ENCODE measurements at regions not wholly inside any gene's neighbourhood (a gene's known extent, or its start where the extent isn't known, plus 50 kb on each side); places are given as distances from the start of the nearest gene placed in this dataset.
"Not testable (repeated sequence)": the region's sequence is repeated elsewhere in the genome, so short reads cannot be mapped to it uniquely, and the experiment has no call there.

DNA sequence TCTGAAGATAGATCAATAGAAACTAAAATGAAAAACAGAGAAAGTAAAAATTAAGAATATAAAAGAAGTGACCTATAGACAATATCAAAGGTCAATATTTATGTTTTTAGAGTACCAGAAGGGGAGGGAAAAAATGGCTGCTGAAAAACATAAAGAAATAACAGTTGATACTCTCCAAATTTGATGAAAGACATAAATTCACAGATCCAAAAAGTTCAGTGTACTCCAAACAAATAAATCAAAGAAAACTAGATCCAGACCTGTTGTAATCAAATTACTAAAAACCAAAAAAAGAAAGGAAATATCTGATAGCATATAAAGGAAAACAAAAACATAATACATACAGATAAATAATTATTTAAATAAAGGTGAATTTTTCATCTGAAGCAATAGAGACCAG, 1689.1 kb upstream of the TMEFF2 start:
- DNase-seq, result no peak

DNA sequence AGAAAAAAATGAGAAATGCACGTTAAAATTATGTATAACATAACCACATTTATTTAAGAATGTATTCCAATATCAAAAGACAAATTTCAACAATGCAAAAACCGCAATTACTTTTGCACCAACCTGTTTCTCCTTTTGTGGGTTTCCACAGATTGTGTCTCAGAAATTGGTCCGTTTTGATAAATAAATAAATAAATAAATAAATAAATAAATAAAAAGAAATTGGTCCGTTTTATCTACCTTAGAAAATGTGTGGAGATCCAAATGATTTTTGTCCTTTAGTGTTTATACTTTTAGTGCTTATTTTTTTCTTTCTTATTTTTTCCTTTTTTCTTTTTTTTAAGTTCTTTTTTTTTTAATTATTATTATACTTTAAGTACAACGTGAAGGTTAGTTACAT, 1682.2 kb upstream of the TMEFF2 start:
- no peak for DNase-seq

- DNase-seq, result peak; percentile 14
These were observed 1674.8 kb upstream of the TMEFF2 start for GRCh38 chr2:193869564-193869963.

DNA sequence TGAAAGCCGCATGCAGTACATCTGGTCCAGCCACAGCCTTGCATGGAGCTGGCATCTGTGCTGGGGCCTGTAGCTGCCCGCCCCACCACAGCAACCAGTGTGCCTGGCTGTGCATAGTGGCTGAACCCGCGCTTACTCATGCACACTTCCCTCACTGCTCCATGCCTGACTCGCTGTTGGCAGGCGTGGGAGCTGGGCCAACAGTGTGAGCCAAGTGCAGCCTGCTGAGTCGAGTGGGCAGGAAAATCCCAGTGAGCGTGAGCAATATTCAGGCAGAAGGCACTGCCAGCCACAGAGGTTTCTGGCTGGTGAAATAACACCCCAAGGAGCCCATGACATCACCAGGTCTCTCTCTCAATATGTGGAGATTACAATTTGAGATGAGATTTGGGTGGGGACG, 1674.1 kb upstream of the TMEFF2 start:
- peak; percentile 9 for DNase-seq

DNA sequence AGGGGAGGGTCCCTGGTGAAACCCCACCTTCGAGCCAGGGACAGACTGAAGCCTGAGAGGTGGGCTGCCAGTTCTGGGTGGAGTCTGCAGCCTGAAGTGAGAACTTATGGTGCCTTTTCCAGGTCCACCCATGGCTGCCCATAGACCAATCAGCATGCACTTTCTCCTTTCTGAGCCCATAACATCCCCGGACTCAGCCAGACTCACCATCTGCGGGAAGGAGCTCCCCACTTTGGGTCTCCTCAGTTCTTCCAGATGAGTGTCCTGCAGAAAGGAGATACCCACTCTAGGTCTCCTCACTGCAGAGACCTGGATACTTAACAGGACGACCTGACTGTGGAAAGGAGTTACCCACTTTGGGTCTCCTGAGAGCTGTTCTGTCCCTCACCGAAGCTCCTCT, 1673.4 kb upstream of the TMEFF2 start:
- DNase-seq, result no peak

GRCh38 chr2:193867454-193867853, 1672.7 kb upstream of the TMEFF2 start:
- peak; percentile 12 for DNase-seq

GRCh38 chr2:193861557-193861956, 1666.8 kb upstream of the TMEFF2 start:
- DNase-seq, result no peak

- no peak for DNase-seq
These were observed 1653.3 kb upstream of the TMEFF2 start for GRCh38 chr2:193847991-193848390.

DNA sequence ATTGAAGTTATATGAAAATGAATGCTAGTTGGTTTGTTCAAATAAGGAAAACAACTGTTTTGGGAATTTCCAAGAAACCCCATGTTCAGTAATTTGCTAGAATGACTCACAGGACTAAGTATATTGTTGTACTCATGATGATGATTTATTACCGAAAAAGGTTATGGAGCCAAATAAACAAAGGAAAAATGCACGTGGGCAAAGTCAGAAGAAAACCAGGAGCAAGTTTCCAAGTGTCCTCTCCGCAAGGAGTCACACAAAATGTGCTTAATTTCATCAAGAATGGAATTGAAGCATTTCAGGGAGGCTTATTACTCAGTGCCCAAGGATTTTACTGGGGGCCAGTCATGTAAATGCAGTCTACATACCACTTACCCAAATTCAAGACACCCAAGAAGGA, 1652.4 kb upstream of the TMEFF2 start:
- no peak for DNase-seq

DNA sequence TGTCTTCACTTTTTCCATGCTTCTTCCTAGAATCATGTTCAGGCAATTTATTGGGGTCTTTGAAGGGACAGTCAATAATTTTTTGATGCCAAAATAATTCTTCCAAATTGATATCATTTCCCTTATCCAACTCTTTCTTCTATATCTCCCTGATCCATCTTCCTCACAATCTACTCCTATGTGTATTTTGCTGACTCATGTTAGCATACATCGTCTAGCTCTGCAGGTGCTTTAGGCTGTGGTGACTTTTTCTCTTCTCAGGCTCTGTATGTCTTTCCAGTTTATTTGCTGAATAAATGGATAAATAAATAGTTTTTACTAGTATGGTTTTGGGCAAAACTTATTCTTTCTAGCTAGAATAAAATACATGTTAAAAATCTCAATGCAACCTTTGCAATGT, 1650.9 kb upstream of the TMEFF2 start:
- no peak for DNase-seq

GRCh38 chr2:193843675-193844074, 1648.9 kb upstream of the TMEFF2 start:
- no peak for DNase-seq

DNA sequence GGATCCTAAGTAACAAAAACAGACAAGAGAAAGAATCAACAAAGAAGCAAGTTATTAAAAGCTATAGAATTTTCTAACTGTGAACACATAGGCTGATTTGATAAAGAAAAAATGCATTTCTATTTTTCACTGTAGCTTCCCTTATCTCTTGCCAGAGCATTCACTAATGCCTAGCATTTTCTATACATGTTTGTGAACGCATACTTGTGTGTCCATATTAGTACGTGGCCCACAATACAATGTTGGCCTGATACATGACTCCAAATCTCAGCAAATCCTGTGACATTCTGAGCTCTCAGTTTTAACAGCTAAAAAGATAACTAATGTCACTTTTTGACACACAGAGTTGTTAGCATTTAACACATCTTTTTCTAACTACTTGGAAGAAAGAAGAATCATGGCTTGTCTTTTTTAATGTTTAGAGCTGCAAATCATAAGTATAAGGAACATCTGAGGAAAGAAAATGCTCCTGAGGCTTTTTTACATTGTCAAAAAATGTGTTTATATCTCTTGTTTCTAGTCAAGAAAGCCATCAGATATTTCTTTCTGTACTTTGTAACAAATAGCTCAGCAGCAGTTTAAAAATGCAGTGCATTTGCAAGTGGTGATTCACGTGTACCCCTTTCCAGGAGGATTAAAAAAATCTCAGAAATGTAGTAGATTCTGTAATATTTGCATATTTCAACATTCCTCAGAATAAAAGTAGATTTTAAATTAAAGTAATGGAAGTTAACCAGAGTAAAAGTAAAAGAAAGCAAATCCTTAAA, 1646.8 kb upstream of the TMEFF2 start:
- no peak for DNase-seq

DNA sequence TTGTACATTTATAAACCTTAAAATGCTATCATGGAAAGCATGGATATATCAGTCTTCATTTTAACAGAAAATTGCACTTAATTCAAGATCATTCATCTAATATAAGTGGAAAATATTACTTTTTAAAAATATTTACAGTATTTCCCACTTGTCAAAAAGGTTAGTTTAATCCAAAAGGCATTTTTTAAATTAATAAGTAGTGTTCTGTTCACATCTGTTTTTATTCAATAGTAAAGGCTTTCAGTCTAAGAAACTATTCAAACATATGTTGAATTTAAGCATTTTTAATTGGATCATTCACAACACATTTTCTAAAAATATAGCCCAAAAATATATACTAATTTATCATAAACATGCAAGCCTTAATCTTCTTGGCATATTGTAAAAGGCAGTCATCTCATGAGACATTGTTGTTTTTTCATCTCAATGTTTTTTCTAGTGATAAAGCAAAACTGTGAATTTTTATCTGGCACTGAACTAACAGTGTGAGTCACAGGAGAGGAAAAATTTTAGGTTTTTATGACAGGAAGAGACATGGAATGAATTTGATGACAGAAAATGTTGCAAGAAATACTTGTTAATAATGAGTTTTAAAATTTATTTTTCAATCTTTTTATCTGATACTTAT, 1642.5 kb upstream of the TMEFF2 start:
- DNase-seq, result no peak

- DNase-seq, result not testable (repeated sequence)
These were observed 1641.8 kb upstream of the TMEFF2 start for GRCh38 chr2:193836424-193837006.

DNA sequence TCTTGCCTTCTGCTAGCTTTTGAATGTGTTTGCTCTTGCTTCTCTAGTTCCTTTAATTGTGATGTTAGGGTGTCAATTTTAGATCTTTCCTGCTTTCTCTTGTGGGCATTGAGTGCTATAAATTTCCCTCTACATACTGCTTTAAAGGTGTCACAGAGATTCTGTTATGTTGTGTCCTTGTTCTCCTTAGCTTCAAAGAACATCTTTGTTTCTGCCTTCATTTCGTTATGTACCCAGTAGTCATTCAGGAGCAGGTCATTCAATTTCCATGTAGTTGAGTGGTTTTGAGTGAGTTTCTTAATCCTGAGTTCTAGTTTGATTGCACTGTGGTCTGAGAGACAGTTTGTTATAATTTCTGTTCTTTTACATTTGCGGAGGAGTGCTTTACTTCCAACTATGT, 1639.2 kb upstream of the TMEFF2 start:
- DNase-seq, result not testable (repeated sequence)

DNA sequence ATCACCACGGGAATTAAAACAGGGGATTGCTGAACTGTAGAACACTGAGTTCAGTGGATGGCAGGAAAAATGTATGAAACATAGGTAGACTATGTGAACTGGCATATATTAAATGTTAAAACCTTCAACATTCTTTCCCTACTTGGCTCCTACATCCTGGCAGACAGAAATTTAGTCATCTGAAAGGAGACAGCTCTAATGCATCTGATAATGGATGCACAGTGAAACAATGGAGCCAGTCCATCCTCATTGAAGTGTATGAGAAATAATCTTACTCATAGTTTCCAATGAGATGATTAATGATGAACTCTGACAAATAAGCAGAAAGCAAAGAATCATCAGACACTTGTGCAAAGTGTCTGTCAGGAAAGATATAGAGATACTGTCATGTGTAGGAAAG, 1629.7 kb upstream of the TMEFF2 start:
- DNase-seq, result no peak

DNA sequence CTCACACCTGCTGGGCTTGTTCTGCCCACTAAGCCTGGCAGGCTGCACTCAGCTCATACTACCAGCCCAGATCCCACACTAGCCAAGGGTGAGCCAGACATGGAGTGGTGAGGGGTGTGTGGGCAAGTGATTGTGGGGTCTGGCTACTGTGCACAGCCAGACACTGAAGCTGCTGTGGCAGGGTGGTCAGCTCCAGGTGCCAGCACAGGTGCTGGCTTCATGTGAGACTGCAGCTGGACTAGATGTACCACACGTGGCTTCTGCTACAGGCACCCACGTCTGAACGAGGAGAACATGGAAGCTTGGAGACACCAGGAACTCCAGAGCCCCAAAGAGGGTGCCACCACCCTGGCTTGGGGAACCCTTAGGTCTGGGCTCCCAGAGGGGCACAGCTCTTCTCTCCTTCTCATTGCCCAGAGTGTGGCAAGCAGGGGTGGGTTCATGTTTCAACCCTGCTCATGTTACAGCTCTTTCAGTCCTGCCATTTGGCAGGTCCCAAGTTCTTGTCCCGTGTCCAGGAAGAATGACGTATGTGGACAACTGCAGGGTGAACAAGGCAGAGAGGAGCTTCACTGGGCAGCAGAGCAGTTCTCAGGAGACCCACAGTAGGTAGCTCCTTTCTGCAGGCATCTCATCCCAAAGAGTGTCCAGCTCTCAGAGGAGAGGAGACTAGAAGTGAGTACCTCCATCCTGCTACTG, 1624.2 kb upstream of the TMEFF2 start:
- DNase-seq, result no peak

- DNase-seq, result no peak
These were observed 1621.3 kb upstream of the TMEFF2 start for GRCh38 chr2:193816008-193816407.

GRCh38 chr2:193810533-193810932, 1615.8 kb upstream of the TMEFF2 start:
- no peak for DNase-seq

DNA sequence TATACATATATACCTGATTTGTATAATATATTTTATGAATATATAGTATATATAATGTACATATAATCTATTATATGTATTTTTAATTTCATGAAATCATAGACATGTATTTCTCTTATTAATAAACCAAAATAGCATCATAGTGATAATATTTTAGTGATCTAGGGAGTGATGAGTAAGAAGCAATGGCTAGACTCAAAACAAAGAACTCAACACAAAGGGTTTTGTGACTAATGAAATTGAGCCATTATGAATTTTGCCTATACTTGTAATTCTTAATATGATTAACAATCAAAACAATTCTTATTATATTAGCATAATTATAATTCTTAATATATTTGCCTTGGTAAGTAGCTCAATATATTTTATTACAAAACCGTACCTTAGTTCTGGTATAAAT, 1614.1 kb upstream of the TMEFF2 start:
- DNase-seq, result no peak

DNA sequence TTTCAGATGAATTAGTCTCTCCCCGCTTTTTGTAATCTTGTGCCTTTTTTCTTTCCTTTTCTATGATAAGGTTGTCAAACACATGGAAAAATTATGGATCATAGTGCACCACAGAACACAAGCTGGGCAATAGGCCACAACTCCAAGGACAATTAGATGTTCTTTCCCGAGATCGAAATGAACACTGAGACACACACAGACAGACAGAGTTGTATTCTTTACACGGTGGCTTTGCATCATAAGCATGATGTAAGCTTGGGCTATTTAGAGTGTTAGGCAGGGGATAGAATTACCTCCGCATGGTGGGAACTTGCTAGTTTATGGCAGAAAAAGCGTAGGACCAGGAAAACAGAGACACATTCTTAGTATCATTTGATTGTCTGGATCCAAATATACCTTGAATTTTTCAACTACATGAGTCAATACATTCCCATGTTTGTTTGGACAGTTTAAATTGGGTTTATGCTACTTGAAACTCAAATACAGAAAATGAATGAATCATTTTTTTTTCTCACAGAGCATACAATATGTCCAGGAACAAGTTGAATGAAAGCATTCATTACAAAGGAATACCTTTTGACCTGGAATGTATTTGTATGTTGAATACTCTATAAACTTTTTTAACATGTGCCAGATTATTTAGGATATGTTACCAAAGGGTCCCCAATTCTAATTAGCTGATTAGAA, 1611.5 kb upstream of the TMEFF2 start:
- no peak for DNase-seq

GRCh38 chr2:193796847-193797246, 1602.1 kb upstream of the TMEFF2 start:
- DNase-seq, result no peak

DNA sequence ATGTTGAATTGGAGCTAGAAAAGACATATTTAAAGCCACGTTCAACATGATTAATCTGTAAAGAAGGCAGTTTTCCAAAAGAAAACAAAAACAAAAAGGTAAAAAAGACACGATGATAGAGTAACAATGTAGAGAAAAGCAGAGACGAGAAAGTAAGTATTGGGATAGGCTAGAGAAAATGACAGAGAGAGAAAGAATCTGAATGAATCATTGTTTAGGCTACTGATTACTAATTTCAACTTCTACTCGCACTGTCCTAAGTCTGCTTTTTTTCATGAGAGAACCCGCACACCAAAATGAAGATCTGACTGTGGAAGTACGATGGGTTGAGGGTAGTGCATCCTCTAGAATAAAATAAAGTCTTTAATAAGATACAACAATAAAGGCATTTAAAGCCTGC, 1599.2 kb upstream of the TMEFF2 start:
- DNase-seq, result no peak

Data from NCI-H2029 treated with DMSO at 0.1 percent for 48 hours (cell line).